ENCODE measurements at regions not wholly inside any gene's neighbourhood (a gene's known extent, or its start where the extent isn't known, plus 50 kb on each side); places are given as distances from the start of the nearest gene placed in this dataset.
A peak's percentile ranks its signal among the peaks of the same experiment; 100 is the strongest.
"Not testable (repeated sequence)": the region's sequence is repeated elsewhere in the genome, so short reads cannot be mapped to it uniquely, and the experiment has no call there.

- DNase-seq (ENCODE audit: low spot score), result no peak
- FAIRE-seq, result no peak
Observed at GRCh38 chr12:5307065-5307464, 124.8 kb upstream of the NTF3 start.

- no peak for FAIRE-seq
Observed at GRCh38 chr12:5308216-5308615, 123.7 kb upstream of the NTF3 start.

GRCh38 chr12:5308996-5309395 is 122.9 kb upstream of the NTF3 start:
- DNase-seq (ENCODE audit: low spot score) (no peak), FAIRE-seq (peak; percentile 9)

More at GRCh38 chr12:5308216-5308615, 123.7 kb upstream of the NTF3 start:
- no peak for DNase-seq (ENCODE audit: low spot score)

- FAIRE-seq, result no peak
- DNase-seq (ENCODE audit: low spot score), result no peak
Observed at GRCh38 chr12:5309654-5310053, 122.3 kb upstream of the NTF3 start.

- FAIRE-seq (no peak), DNase-seq (ENCODE audit: low spot score) (no peak)
Observed at GRCh38 chr12:5310151-5310550, 121.8 kb upstream of the NTF3 start.

- peak; percentile 69 for FAIRE-seq
- DNase-seq (ENCODE audit: low spot score), result no peak
Observed at GRCh38 chr12:5317556-5317955, 114.4 kb upstream of the NTF3 start.

- FAIRE-seq (peak; percentile 63), DNase-seq (ENCODE audit: low spot score) (peak; percentile 66)
Observed at GRCh38 chr12:5318874-5319273, 113.0 kb upstream of the NTF3 start.

GRCh38 chr12:5328669-5329517 is 103.0 kb upstream of the NTF3 start:
- DNase-seq (ENCODE audit: low spot score), result no peak
- no peak for FAIRE-seq

- peak; percentile 27 for FAIRE-seq
- no peak for DNase-seq (ENCODE audit: low spot score)
Observed at GRCh38 chr12:5332551-5332950, 99.4 kb upstream of the NTF3 start.

- FAIRE-seq, result peak; percentile 32
- no peak for DNase-seq (ENCODE audit: low spot score)
Observed at GRCh38 chr12:5333096-5333495, 98.8 kb upstream of the NTF3 start.

GRCh38 chr12:5335069-5335468 is 96.8 kb upstream of the NTF3 start:
- DNase-seq (ENCODE audit: low spot score), result no peak
- no peak for FAIRE-seq

GRCh38 chr12:5341086-5341485 is 90.8 kb upstream of the NTF3 start:
- not testable (repeated sequence) for FAIRE-seq; DNase-seq (ENCODE audit: low spot score)

GRCh38 chr12:5343711-5344110 is 88.2 kb upstream of the NTF3 start:
- FAIRE-seq (peak; percentile 55), DNase-seq (ENCODE audit: low spot score) (no peak)

- no peak for DNase-seq (ENCODE audit: low spot score)
- FAIRE-seq, result no peak
Observed at GRCh38 chr12:5344131-5344530, 87.8 kb upstream of the NTF3 start.

GRCh38 chr12:5345534-5345933 is 86.4 kb upstream of the NTF3 start:
- FAIRE-seq (no peak), DNase-seq (ENCODE audit: low spot score) (no peak)

- no peak for DNase-seq (ENCODE audit: low spot score)
- FAIRE-seq, result no peak
Observed at GRCh38 chr12:5348057-5348456, 83.9 kb upstream of the NTF3 start.

- FAIRE-seq, result no peak
Observed at GRCh38 chr12:5348491-5348890, 83.4 kb upstream of the NTF3 start.

GRCh38 chr12:5364036-5364770 is 67.7 kb upstream of the NTF3 start:
- DNase-seq (ENCODE audit: low spot score) (no peak), FAIRE-seq (no peak)

More at GRCh38 chr12:5348491-5348890, 83.4 kb upstream of the NTF3 start:
- DNase-seq (ENCODE audit: low spot score), result peak; percentile 49

- FAIRE-seq (peak; percentile 46), DNase-seq (ENCODE audit: low spot score) (no peak)
Observed at GRCh38 chr12:5369298-5369697, 62.6 kb upstream of the NTF3 start.

GRCh38 chr12:5371631-5372030 is 60.3 kb upstream of the NTF3 start:
- FAIRE-seq (no peak), DNase-seq (ENCODE audit: low spot score) (no peak)

GRCh38 chr12:5374713-5375112 is 57.2 kb upstream of the NTF3 start:
- FAIRE-seq (peak; percentile 73), DNase-seq (ENCODE audit: low spot score) (no peak)

GRCh38 chr12:5375547-5376295 is 56.2 kb upstream of the NTF3 start:
- DNase-seq (ENCODE audit: low spot score) (no peak), FAIRE-seq (peak; percentile 66)
